GM18951 (cell line): ENCODE measurements at regions not wholly inside any gene's neighbourhood (a gene's known extent, or its start where the extent isn't known, plus 50 kb on each side); places are given as distances from the start of the nearest gene placed in this dataset.

Experiments
- POLR2A ChIP-seq: IDR thresholded peaks from 4 replicates; pipeline ENCODE4 v1.6.1; 2011; ENCODE audit warnings: mild to moderate bottlenecking; ENCODE audit not compliant: insufficient read length, insufficient read depth; ENCODE audit errors: extremely low read depth
- in situ Hi-C: fragments of 300-500 bp; cut with MboI; formaldehyde crosslinking; loops from one replicate; pipeline ENCODE4 v1.12.0; 2022; ENCODE audit warnings: low sequenced_read_pairs, mixed read lengths, inconsistent platforms; ENCODE audit not compliant: unreplicated experiment

DNA sequence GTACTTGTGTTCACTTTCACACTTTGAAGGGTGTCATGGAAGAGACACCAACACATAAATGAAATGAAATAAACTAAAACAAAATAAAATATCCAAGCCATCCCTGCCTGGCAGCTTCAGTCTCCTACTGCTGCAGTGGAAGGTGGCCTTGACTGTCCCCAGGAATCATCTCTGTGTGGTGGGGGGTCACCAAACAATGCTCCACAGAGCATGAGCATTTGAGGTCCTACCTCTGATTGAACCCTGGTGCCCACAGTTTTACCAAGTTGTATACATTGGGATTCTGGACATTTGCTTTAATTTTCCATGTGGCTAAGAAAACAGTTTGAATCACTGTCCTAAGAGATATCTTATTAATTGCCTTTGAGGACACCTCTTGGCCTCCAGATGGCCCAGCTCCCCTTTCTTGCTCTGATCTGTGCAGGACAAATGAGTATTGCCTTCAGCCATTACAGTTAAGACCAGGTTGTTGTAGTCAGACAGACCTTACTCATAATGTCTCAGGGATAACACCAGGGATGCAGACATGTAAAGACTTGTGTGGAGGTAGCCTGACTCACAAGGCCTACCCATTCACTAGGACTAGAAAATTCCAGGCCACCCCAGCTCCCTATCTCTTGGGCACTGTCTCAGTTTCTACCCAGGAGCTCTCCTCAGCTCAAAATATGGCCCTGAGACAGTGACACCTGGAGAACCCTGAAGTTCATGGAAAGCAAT, 195.0 kb downstream of the MYCN start:
- no peak for TF ChIP-seq POLR2A
- in situ Hi-C loops: no loop called here

DNA sequence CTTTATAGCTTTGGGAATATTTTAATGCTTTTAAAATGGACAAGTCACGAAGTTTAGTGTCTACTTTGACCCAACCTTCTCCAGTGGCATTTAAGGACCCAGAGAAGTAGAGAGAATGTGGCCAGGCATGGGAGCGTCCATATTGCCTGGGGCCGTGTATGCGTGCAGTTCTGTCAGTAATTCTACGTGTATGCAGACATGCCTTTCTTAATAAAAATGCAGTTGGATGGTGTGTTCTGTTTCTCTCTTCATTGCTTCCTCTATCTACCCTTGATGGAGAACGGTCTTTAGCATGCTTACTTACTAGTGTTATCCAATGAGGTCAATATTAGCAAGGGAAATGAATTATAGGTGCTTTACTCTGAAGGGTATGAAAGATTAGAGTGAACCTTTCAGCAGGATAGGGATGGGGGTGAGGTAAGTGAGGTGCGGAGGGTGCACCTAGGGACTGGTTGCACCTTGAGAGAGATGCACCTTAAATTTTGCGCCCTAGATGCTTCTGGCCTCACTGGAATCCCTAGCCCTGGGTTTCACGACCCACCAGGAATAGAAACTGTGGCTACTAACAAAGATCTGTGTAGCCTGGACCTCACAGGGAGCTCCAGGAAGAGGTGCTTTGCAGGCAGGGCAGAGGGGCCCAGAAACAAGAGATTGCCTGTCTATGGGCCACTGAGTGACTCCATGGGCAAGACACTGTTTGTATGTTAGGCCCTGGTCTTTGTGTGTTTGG, 194.3 kb downstream of the MYCN start:
- TF ChIP-seq POLR2A: no peak
- in situ Hi-C loops: no loop called here

DNA sequence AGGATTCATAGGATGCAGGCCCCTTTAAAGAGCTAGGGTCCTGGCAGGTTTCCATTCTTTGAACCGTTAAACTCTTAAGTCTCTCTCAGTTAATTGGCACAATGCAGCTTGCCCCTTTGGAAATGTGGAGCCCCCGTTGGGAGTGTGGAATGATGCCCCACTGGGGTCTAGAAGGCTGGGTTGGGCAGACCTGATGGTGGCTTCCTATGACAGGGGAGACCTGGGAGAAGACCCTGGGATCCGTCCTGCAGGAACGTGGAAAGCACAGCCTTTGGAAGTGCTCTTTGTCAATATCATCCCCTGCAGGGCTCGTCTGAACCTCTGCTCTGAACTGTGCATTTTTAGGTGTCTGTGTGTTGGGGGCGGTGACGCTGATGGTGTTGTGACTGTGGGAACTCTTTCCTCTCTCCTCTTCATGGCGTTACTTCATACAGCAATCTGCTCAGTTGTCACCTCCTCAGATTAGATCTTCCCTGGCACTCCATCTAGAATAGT, 190.6 kb downstream of the MYCN start:
- no peak for TF ChIP-seq POLR2A
- in situ Hi-C loops: no loop called here

DNA sequence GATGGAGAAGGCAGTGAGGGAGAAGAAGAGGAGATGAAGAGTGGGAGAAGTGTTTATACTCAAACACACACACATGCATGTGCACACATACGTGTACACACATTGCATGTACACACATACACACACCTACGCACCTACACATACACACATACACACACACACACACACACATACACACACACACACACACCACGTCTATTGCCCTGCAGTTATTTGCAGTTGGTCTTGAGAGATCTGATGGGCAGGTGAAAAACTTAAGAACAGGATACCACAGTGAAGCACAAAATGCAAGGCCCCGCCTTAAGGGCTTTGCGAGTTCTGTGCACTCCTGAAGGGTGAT, 190.2 kb downstream of the MYCN start:
- in situ Hi-C loops: no loop called here
- TF ChIP-seq POLR2A: no peak

DNA sequence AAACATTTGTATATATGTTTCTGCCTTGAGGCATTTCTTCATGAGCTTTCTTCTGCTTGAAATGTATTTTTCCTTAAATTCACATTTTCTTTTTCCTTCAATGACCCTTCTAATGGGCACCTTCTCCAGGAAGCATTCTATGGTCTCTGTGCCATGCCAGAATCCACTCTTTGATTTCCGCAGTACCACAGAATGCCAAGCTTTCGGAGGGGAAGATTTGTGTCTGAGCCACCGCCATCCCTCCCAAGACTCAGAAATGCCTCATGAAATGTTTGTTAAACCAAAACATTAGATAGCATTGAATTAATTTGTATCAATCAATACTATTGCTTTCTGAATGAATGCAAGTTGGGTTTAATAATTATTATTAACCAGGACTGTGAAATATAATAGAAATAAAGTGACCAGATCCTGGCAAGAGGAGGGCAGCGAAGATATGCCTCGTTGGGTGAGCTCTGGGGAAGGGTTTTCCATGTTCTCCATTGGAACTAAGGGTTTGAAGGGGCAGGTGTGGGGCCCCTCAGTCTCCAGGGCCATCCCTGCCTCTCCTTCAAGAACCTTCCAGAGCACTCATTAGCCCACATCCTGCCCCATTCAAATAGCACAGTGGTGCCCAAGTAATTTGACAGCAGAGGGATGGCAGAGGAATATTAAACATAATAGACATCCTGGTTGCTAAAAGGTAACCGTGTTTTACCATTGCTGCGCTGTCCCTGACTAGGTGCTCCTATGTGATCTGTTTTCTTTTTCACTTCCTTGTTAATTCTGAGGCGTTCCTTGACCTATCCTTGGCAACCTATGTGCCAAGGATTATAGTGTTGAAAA, 189.6 kb downstream of the MYCN start:
- in situ Hi-C loops: no loop called here
- TF ChIP-seq POLR2A: no peak

DNA sequence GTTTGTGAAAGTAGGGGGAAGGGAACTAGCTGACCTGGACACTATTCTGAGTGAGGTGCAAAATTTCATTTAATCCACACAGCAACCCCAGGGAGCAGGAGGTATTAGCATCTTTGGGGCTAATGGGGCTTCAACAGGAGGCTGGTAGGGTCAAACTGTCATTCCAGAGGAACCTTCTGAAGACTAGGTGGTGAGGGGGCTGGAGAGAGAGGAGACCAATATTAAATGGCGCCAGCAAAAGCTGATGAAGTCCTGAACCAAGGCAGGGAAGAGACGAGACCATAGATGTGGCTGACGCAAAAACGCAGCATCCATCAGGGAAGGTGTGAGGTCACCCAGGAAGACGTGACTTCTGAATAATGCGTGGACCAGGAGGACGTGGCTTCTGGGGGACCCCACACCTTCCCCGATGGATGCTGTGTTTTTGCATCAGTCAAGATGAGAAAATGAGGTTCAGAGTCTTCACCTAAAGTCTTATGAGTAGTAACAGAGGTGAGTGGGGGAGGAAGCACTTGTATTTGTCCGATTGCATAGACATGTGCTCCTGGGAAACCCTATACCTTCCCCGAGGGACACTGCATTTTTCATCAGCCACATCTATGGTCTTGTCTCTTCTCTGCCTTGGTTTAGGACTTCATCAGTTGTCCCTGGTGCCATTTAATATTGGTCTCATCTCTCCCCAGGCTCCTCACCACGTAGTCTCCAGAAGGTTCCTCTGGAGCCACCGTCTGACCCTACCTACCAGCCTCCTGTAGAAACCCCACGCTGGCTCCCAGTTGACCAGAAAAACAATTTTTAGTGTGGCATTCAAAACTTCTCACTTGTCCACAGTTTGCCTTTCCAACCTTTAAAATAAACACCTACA, 188.6 kb downstream of the MYCN start:
- TF ChIP-seq POLR2A: no peak
- in situ Hi-C loops: no loop called here

DNA sequence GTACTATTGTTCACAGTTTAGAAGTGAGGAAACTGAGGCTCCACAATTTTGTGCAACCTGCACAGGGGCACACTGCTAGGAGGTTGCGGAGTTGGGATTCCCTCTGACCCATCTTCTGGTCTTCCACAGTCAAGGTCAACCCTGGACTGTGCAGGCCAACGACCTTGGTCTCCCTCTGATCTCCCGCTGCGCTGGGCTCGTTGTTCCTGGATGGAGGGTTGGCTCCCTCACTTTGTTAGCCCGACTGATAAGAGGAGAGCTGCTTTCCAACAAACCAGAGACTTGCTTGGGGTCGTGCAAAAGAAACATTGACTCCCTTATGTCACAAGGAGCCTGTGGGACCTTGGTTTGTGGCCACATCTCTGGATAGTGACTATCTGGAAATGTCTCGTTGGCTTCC, 187.6 kb downstream of the MYCN start:
- TF ChIP-seq POLR2A: no peak
- in situ Hi-C loops: no loop called here

DNA sequence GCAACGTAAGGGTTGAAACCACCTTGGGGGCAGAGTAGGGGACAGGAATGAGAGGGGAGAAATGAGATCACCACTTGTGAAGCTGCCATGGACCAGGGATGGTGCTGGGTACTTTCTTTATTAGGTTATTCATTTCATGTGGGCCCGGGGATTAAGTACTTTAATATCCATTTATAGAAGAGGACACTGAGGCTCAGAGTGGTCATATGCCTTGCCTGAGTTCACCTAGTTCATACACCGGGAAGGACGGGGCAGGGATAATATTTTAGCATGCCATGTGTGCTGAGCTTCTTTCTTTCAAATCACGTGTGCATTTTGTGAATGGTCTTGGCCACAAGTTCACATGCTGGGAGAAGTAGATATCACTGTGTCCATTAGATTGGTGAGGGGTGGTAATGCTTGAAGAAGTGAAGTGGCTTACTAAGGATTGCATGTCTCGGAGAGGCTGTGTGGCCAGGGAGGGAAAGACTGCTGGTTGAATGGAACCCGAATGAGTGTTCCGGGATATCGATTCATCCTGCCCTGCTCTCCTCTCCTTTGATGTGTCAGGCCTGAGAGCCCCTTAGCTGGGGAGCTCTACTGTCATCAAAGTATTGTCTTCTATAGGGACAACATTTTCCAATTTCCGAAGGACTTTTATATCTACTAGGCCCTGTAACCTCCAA, 187.1 kb downstream of the MYCN start:
- in situ Hi-C loops: no loop called here
- no peak for TF ChIP-seq POLR2A

DNA sequence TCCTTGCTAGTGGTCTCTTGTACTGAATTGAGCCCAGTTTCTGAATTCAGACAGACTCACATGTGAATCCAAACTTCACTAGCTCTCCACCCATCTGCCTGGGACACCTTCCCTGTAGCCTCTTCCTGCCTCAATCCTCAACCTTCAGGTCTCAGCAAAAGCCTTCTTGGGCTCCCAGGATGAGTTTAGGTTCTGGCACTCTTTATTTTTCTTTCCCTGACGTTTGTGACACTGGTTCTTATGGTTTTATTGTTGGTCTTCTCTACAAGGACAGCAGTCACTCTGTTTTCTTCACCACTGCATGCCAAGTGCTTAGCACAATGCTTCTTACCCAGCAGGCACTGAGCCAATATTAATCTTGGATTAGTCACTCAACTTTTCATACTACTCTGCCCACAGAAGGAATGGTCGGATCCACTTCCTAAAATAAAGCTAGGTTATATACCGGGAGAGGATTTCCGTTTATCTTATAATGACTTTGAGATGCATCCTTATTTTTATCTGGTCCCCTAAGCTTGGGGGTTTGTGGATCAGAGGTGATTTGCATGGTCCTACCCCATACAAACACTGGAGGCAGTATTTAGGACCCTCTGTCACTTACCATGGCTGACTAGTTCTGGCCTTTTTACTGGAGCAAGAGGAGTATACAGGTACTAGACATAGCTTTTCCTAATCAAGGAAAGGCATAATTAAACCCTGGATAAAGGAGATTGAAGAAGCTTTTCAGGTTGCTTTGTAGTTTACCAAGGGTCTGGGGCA, 186.3 kb downstream of the MYCN start:
- TF ChIP-seq POLR2A: no peak

DNA sequence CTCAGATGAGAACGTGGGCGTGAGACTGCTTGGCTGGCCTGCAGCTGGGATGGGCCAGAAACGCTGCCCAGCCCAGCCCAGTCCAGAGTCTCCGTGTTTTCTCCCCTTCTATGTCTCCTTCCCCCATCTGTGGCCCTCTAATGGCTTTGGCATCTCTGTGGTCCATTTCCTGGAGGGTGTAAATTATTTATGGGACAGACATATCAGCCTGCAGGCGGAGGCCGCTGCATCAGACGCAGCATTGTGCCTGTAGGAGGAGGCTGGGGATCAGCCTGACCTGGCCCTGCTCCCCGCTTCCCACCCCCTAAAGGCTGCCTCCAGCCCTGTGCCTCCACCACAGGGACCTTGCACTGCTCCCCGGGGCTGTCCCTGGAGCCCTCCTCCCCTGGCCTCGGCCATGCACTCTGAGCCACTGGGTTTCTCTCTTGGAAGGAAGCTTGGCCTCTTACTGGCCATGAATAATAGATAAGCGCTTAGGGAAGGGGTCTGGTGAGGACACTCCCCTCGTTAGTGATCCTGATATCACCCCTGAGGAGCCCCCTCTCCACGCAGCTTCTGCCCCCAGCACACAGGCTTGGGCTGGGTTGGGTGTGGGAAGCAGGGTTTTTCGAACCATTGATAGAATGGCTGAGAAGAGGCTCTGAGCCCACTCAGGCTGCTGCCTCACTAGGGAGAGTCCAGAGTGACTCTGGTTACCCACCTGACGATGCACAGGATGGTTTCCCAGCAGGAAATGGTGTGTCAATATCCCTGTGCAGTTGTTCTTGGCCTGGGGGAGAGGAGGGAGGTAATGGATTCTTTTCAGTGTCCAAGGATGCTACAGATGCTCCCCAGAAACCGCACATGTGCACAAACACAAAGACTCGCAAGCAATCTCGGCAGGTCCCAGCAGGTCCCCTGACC, 185.5 kb downstream of the MYCN start:
- TF ChIP-seq POLR2A: no peak
- in situ Hi-C loops: no loop called here

More for the DNA sequence above, 186.3 kb downstream of the MYCN start:
- in situ Hi-C loops: no loop called here
